ENCODE measurements at regions not wholly inside any gene's neighbourhood (a gene's known extent, or its start where the extent isn't known, plus 50 kb on each side); places are given as distances from the start of the nearest gene placed in this dataset.

DNA sequence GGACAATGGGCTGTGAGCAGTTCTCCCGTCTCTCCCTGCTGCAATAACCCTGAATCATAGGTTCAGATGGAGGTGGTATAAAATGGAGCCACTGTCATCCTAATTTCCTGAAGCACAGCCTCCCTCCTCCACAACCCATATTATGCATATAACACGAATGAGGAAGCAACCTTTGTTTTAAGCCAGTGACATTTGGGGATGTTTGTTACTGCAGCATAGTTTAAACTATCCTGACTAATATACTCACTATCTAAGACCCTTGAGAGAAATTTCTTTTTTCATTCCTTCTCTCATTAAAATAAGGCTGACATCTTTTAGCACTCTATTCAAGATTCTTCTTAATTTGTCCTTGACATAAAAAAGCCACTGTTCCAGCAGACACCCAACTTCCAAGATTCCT is 413.4 kb downstream of the SOX9 start:
- DNase-seq = no peak

DNA sequence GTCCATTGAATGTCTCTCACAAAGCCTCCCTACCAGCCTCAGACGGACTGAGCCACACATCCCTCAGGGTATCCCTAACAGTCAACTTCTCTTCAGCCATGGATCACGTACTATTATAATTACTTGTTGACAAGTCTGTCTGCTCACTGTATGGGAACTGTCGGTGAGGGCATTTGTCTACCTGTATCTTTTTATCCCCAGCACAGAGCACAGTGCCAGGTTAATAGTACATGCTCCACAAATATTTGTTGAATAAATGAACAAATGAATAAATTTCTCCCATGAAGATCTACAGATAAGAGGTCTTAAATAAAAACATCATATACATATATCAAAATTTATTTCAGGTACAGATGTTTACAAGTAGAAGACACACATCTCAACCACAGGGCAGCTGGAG is 414.0 kb downstream of the SOX9 start:
- no peak for DNase-seq

DNA sequence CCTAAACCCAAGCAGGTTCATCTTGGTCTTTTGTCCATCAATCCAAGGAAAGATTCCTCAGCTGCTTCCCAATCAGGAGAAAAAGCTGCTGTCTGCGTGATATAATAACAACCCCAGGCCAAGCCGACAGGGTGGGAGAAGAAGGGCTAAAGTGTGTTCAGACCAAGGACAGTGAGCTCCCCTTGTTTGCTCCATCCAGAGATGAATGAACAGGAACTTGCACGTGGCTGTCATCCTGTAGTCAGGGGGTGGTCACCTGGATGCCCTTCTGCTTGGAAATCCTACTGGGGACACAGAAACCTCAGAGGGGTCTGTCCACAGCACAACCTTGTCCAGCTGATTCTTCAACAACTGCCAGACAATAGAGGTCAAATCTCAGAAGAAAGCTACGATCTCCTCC is 414.5 kb downstream of the SOX9 start:
- DNase-seq = no peak

DNA sequence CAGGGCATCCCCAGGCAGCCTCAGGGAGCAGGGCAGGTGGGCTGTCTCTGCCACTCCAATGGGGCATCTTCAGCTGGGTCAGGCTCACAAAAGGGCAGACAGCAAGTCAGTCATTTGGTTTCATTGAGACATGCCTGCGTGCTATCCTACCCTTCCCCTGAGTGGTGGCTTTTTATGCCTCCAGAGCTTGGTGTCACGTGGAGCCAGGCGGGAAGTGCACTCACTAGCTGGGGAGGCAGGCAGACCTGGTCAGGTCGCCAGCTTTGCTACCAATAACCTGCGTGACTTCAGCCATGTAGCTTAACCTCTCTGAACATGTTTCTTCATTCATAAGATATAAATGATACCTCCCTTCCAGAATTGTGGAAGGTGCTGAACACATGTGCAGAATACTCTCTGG is 415.0 kb downstream of the SOX9 start:
- no peak for DNase-seq

DNA sequence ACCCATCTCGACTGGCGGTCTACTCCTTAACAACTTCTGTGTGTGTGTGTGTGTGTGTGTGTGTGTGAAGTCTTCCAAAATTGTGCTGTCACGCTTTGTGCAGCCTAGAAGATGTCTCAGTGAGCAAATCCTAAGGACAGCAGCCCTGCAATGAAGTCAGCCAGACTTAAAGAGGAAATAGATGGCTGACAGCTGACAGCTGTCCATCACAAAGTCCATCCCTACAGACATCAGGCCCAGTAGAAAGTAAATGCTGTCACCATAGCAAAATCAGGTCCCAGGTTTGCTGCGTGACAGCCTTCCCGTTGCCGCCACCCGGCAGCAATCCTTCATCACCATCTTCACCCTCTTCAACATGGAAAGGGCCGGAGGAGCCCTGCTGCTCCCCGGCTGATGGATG is 416.0 kb downstream of the SOX9 start:
- no peak for DNase-seq

DNA sequence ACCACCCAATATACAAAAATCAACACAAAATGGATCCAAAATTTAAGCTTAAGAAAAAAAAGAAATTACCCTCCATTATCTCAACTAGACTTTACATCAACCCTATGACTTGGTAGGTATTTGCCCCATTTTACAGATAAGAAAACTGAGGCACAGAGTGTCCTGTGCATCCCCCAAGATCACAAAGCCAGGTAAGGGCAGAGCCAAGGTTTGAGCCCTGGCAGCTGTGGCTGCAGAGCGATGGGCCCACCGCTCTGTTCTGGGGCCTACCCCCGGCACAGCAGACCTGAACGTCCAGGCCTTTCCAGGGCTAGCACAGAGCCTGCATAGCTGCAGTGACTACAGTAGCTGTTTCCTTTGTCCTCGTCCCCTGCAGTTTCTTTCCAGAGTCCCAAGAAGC is 417.6 kb downstream of the SOX9 start:
- no peak for DNase-seq

DNA sequence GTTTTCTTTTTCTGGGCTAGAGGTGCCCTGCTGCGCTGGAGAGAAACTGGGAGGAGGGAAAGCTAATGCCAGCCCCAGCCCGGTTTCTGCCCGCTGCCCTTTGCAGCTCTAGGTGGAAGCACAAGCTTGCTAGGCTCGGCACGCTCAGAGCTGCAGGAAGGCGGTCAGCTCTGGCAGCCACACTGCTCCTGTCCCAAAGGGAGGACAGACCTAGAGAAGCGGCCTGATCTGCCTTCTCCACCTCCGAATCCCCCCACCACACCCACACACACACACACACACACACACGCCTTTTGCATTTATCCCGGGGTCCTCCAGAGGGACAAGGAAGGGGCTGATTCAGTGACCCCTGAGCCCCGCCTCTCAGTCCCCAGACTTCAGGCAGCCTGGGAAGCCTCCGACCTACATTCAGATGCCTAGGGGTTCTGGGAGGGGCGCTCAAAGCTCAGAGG is 418.1 kb downstream of the SOX9 start:
- no peak for DNase-seq

DNA sequence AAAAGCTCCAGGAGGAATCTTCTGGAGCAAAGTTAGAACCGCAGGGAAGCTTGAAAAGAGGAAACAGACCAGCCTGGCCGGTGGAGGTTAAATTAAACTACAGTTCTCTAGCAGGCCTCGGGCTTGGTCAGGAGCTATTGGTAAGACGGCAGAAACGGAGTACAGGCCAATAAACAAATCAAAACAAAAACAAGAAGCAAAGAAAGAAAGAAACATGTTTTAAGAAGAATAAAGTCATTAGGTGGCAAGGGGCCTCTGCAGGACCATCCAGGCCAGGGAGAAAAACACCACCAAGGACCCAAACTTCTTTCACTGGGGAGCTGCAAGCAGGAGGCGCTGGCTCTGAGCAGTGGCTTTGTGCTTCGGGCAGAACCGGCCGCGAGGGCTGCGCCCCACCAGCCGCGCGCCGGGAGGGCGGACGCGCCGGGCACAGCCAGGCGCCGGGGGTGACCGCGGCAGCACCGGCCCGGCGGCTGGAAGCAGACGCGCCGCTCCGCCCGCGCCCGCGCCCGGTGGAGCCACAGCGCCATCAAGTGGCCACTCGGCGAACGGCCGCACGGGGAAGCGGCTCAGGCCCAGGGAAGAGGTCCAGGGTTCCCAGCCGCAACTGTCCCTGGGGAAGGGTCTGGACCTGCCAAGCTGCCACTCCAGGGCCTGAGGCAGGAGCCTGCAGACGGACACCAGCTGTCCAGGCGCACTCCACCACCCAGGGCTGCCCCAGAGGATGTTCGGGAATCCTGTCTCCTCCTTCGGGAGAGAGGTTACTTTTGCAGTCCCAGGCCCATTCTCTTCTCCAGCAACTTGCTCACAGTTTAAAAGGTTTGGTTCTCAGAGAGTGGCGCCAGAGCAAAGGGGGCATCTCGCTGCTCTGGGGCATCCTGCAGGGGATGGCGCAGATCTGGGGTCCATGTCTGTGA is 419.4 kb downstream of the SOX9 start:
- DNase-seq = peak; percentile 62

DNA sequence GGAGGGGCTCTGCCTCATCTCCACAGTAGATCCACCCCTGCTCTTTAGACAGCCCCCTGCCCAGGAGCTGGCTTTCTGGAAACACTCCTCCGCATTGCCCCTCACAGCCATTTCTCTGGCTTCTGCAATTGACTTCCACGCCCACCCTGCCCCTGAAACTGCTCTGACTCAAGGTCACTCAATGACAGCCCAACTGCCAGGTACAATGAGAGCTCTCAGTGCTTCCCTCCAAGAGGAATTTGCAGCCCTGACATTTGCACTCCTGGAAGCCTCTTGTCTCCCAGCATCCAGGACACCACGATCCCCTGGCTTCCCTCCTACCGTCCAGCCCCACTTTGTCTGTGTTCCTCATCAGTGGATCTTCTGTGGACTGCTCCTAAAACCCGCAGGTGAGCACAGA is 421.5 kb downstream of the SOX9 start:
- no peak for DNase-seq

DNA sequence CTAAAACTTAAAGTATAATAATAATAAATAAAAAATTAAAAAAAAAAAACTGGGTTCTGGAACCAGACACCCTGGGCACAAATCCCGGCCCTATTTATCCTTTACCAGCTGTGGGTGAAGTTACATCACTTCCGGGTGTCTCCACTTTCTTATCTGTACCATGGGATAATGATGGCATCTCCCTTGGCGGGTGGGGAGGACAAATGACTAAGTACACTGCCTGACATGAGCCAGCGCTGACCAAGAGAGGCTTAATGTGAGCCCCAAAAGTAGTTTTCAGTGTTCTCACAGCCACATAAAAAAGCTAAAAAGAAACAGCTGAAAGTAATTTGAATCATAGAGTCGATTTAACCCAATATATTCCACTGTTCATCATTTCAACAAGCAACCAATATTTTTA is 424.9 kb downstream of the SOX9 start:
- DNase-seq = no peak

DNA sequence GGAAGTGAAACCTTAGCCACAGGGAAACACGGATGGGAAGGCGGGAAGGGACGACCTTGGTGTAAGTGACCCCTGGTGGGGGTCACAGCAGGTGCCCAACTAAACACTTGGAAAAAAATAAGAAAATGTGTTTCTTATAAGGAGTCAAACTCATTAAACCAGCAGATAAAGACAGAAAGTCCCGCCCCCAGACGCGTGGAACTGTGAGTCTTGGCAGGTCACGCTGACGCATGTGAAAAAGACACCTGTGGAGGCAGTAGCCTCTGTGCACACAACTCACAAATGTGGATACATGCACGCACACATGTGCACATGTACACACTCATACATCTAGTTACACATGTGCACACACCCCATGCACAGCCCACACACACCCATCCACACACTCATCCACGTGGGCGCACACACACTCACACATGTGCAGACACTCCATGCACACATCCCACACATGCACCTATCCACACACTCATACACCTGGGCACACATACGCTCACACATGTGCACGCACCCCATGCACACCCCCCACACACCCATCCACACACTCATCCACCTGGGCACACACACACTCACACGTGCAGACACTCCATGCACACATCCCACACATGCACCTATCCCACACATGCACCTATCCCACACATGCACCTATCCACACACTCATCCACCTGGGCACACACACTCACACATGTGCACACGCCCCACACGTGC is 432.4 kb downstream of the SOX9 start:
- no peak for DNase-seq

DNA sequence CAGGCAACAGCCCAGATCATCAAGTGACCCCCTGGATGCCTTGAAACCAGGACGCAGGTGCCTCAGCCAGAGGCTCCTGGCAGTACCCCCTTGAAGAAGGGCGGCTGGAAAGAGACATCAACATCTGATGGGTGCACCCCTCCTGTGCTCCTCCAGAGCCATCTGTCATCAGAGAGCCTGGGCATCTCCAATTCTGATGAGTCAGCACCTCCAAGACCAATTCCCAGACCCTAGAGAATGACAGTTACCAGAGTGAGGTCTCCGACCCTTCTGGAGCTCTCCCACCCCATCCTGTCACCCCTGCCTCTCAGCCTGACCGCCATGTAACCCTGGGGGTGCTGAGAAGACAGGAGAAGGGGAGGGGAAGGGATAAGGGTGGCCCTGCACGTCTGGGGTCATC is 433.7 kb downstream of the SOX9 start:
- no peak for DNase-seq

DNA sequence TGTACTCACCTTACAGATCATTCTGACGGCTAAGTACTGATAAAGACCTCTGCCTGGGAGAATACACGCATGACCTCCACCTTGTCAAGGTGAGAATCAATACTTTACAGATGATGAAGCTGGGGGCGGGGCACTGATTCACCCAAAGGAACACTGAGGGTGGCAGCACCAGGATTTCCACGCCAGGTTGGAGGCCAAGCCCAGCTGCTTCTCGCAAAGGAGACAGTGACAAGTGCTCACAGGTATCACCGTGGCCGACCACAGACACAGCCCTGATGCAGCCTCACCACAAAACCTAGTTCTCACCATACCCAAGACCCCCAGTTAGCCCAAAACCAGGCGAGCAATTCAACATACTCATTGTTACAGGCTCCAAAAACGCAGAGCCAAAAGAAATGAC is 434.2 kb downstream of the SOX9 start:
- DNase-seq = no peak

DNA sequence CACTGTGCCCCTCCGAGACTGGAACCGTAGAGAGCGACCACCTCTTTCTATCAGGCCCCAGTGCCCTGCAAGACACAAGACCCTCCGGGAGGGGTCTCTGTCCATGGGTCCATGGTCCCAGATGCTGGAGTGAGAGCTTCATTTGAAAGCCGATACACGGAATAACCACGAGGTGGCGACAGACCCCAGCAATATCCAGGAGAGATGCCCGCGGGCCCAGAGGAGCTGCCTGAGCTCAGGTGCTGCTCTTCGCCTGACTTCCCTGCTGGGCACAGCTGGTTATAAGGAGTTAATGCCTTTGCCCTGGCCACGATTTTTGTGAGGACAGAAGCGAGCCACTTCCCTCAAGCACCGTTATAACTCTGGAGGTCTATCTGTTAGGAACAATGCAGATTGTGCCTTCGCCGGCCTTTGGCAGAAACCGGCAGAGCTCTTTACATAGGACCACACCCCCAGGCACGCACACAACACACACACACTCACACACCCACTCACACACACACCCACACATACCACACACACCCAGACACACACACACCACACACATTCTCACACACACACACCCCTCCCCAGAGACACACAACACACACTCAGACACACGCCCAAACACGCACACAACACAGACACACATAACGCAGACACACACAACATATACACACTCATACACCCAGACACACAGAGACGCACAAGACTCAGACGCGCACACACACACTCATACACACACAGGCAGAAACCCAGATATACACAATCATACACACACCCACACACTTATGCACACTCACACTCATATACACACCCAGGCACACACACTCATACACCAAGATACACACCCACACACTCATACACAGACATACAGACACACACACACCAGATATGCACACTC is 436.4 kb downstream of the SOX9 start:
- DNase-seq = peak; percentile 72

DNA sequence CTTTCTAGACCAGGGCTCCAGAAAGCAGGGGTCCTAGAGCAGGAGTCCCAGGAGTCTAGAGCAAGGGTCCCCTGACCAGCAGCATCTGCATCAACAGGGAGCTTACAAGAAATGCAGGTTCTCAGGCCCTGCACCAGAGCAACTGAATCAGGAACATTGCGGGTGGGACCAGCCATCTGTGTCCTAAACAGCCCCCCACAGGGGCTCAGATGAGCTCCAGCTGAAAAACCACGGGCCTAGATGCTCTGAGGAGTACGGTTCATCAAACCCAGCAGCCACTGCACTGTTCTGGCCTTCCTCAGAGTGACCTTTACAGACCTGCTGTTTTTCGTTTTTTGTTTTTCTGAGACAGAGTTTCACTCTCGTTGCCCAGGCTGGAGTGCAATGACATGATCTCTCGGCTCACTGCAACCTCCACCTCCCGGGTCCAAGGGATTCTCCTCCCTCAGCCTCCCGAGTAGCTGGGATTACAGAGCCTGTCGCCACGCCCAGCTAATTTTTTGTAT is 438.2 kb downstream of the SOX9 start:
- DNase-seq = no peak

DNA sequence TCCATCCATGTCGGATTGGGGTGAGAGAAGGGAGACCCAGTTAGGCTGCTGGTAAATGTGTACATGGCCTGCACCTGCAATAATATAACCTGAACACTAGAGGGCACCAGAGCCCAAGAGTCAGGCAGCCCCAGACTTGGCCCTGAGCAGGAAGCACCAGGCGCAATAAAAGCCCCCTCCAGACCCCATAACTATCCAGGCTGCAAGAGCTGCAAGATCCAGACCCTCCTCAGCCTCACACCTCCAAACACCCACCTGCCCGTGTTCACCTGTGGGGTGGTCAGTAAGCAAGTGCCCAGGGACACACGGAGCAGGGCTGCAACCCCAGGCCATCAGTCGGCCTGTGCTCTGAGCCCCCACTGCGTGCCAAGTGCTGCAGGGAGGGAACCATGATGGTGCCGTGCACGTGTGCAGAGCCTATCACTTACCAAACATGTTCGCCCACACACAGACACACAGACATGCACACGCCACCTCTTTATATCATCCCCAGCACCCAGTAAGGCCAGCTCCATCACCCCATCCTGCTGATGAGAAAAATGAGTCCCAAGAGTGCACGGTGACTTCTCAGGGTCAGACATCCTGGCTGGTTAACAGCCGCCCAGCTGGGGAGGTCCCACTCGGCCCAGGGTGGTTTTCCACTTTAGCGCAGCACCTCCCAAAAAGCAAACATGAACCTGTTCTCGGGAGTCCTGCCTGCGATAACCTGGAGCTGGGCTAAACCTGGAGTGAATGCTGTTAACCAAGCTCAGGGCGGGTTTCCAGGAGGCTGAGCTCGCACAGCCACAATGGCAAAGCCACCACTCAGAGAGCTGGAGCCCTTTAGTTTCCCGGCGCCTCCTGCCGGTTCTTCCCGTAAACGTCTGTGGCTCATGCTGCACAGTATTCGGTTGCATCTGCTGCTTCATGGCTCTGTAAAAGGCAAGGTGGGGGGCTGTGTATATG is 439.8 kb downstream of the SOX9 start:
- DNase-seq = peak; percentile 61

DNA sequence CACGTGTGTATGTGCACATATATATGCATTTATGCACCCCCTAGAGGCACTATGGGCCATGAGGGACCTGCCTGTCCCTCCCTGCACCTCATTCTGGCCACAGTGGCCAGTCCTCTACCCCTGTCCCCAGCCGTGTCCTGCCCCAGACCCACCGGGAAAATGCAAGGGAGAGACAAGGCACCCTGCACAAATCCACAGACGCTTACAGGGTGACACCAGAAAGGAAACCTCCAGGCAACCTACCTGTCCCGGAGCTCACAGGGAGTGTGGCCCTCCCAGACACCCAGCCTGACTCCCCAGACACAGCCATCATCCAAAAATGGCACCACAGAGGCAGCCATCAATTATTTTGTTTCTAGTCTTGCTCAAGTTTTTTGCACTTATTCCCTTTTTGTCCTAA is 440.4 kb downstream of the SOX9 start:
- no peak for DNase-seq

DNA sequence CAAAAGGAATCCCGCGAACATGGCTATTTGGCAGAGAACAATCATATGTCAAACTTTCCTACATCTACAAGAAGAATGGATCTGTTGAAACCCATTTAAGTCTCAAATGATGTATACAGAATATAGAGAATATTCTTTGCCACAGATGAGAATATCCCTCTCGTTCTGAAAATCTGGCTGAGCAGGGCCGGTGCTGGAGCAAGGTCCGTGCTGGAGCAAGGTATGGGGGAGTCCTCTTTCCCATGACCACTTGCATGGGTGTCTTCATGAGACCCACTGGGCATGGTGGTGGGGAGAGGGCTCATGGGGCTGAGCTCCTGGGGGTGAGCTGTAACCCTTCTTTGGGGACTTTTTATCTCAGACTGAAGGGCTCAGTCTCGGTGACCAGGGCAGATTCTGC is 440.9 kb downstream of the SOX9 start:
- DNase-seq = no peak

DNA sequence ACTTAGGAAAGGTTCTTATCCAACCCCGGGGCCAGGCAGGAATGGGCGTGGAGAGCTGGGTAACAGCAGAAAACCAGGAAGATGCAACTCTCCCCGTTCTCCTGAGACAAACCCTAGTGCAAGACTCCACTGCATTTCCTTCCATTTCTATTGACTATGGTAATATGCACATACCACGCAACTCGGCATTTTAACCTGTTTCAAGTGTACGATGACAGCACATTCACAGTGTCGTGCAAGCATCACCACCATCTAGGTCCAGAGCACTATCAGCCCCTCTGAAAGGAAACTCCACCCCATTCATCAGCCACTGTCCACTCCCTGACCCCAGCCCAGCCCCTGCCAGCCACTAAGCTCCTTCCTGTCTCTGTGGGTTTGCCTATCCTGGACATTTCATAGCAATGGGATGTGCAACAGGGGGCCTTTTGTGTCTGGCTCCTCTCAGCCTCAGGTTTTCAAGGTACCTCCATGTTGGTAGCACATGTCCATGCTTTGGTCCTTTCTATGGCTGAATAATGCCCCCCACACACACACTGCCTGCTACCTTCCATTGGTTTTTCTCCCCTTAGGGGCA is 441.9 kb downstream of the SOX9 start:
- DNase-seq = no peak

DNA sequence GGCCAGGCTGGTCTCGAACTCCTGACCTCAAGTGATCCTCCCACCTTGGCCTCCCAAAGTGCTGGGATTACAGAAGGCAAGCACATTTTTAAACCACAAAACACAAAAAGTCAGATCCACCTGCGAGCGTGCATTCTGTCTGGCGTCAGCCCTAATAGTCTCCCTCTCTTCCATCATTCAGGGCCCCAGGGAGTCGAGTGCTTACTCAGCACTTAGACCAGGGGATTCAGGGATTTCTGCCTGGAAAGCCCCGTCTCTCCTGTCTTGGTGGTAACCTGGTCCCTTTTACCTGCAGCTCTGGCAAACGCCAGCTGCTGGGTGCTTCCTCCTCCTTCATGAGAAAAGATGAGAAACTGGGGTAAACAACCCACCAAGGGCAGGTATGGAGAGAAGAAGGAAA is 443.1 kb downstream of the SOX9 start:
- DNase-seq = no peak

DNA sequence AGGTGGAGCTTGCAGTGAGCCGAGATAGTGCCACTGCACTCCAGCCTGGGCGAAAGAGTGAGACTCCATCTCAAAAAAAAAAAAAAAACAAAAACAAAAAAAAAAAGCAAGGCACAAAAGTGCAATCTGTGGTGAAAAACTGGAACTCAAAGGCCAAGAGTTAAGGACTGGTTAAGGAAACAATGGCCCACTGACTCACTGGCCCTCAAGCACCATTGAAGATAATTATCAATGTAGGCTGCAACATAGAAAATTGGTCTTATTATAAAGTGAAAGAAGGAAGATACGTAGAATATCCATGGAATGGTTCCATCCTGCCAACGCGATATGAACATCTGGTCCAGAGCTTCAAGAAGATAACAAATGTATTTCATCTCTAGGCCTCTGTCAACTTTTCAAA is 444.2 kb downstream of the SOX9 start:
- DNase-seq = no peak

DNA sequence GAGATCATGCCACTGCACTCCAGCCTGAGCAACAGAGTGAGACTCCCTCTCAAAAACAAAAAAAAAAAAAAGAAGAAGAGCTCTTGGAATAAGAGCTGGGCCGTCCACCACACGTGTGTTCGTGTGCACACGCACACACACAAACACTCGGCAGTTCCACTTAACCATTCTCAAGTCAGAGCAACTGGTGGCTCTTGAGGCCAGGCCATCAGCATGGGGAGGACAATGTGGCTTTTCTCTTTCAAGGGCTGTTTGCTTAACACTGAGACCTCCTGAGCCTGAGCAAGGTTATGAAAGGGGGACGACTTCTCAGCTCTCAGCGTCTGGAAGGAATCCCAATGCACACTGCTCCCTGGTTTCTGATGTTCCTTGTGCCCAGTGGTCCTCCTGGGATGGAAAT is 444.9 kb downstream of the SOX9 start:
- no peak for DNase-seq
